ENCODE measurements at regions not wholly inside any gene's neighbourhood (a gene's known extent, or its start where the extent isn't known, plus 50 kb on each side); places are given as distances from the start of the nearest gene placed in this dataset.

GRCh38 chr5:117681431-117682254, 1107.0 kb upstream of the SEMA6A start:
- Mint-ChIP-seq H3K27me3 (no peaks in the 10 kb centered on the region), H3K9me3 (peaks cover 9% of the 10 kb centered on the region), H3K36me3 (ENCODE audit: low read depth) (no peaks in the 10 kb centered on the region), H3K4me1 (no peaks in the 10 kb centered on the region), H3K27ac (no peak overlapping the region), H3K4me3 (no peak overlapping the region)
- ATAC-seq (replicated peaks) = no peak

GRCh38 chr5:117680426-117680825, 1105.8 kb upstream of the SEMA6A start:
- no peak overlapping the region for H3K27ac Mint-ChIP-seq
- no peaks in the 10 kb centered on the region for H3K36me3 Mint-ChIP-seq (ENCODE audit: low read depth)
- H3K27me3 Mint-ChIP-seq = no peaks in the 10 kb centered on the region
- H3K9me3 Mint-ChIP-seq = peaks cover 14% of the 10 kb centered on the region
- no peaks in the 10 kb centered on the region for H3K4me1 Mint-ChIP-seq
- ATAC-seq (replicated peaks) = no peak
- H3K4me3 Mint-ChIP-seq = no peak overlapping the region

- Mint-ChIP-seq H3K4me3 (no peak overlapping the region), H3K9me3 (peaks cover 8% of the 10 kb centered on the region), H3K27ac (no peak overlapping the region), H3K36me3 (ENCODE audit: low read depth) (no peaks in the 10 kb centered on the region), H3K4me1 (no peaks in the 10 kb centered on the region), H3K27me3 (no peaks in the 10 kb centered on the region)
- ATAC-seq (replicated peaks) = no peak
Observed at GRCh38 chr5:117679046-117679445, 1104.4 kb upstream of the SEMA6A start.

GRCh38 chr5:117675646-117676045, 1101.0 kb upstream of the SEMA6A start:
- Mint-ChIP-seq H3K4me1 (no peaks in the 10 kb centered on the region), H3K27me3 (no peaks in the 10 kb centered on the region), H3K4me3 (no peak overlapping the region), H3K36me3 (ENCODE audit: low read depth) (no peaks in the 10 kb centered on the region), H3K9me3 (peaks cover 12% of the 10 kb centered on the region), H3K27ac (no peak overlapping the region)
- ATAC-seq (replicated peaks) = no peak

GRCh38 chr5:117671551-117671950, 1096.9 kb upstream of the SEMA6A start:
- peaks cover 11% of the 10 kb centered on the region for H3K9me3 Mint-ChIP-seq
- no peaks in the 10 kb centered on the region for H3K27me3 Mint-ChIP-seq
- H3K27ac Mint-ChIP-seq = no peak overlapping the region
- no peaks in the 10 kb centered on the region for H3K4me1 Mint-ChIP-seq
- no peak overlapping the region for H3K4me3 Mint-ChIP-seq
- H3K36me3 Mint-ChIP-seq (ENCODE audit: low read depth) = no peaks in the 10 kb centered on the region
- ATAC-seq (replicated peaks) = no peak

GRCh38 chr5:117667105-117667504, 1092.5 kb upstream of the SEMA6A start:
- ATAC-seq (replicated peaks) = no peak
- Mint-ChIP-seq H3K27ac (no peak overlapping the region), H3K4me1 (no peaks in the 10 kb centered on the region), H3K4me3 (no peak overlapping the region), H3K27me3 (no peaks in the 10 kb centered on the region), H3K36me3 (ENCODE audit: low read depth) (no peaks in the 10 kb centered on the region), H3K9me3 (peaks cover 17% of the 10 kb centered on the region)

GRCh38 chr5:117665121-117665520, 1090.5 kb upstream of the SEMA6A start:
- Mint-ChIP-seq H3K9me3 (peaks cover 14% of the 10 kb centered on the region), H3K36me3 (ENCODE audit: low read depth) (no peaks in the 10 kb centered on the region), H3K27ac (no peak overlapping the region), H3K27me3 (no peaks in the 10 kb centered on the region), H3K4me1 (no peaks in the 10 kb centered on the region), H3K4me3 (no peak overlapping the region)
- ATAC-seq (replicated peaks) = no peak

- Mint-ChIP-seq H3K4me1 (no peaks in the 10 kb centered on the region), H3K4me3 (no peak overlapping the region), H3K27me3 (no peaks in the 10 kb centered on the region), H3K27ac (no peak overlapping the region), H3K9me3 (peaks cover 26% of the 10 kb centered on the region), H3K36me3 (ENCODE audit: low read depth) (no peaks in the 10 kb centered on the region)
- ATAC-seq (replicated peaks) = no peak
Observed at GRCh38 chr5:117662361-117662760, 1087.7 kb upstream of the SEMA6A start.

- Mint-ChIP-seq H3K36me3 (ENCODE audit: low read depth) (no peaks in the 10 kb centered on the region), H3K27me3 (no peaks in the 10 kb centered on the region), H3K4me3 (no peak overlapping the region), H3K4me1 (no peaks in the 10 kb centered on the region), H3K9me3 (peaks cover 20% of the 10 kb centered on the region), H3K27ac (no peak overlapping the region)
- no peak for ATAC-seq (replicated peaks)
Observed at GRCh38 chr5:117657541-117657940, 1082.9 kb upstream of the SEMA6A start.

GRCh38 chr5:117652958-117653280, 1078.3 kb upstream of the SEMA6A start:
- H3K36me3 Mint-ChIP-seq (ENCODE audit: low read depth) = no peaks in the 10 kb centered on the region
- H3K9me3 Mint-ChIP-seq = peaks cover 3% of the 10 kb centered on the region
- ATAC-seq (replicated peaks) = no peak
- no peaks in the 10 kb centered on the region for H3K27me3 Mint-ChIP-seq
- H3K4me3 Mint-ChIP-seq = no peak overlapping the region
- H3K4me1 Mint-ChIP-seq = no peaks in the 10 kb centered on the region
- no peak overlapping the region for H3K27ac Mint-ChIP-seq

- no peak overlapping the region for H3K4me3 Mint-ChIP-seq
- no peak overlapping the region for H3K27ac Mint-ChIP-seq
- peaks cover 3% of the 10 kb centered on the region for H3K9me3 Mint-ChIP-seq
- H3K27me3 Mint-ChIP-seq = no peaks in the 10 kb centered on the region
- no peak for ATAC-seq (replicated peaks)
- no peaks in the 10 kb centered on the region for H3K36me3 Mint-ChIP-seq (ENCODE audit: low read depth)
- no peaks in the 10 kb centered on the region for H3K4me1 Mint-ChIP-seq
Observed at GRCh38 chr5:117652036-117652957, 1077.7 kb upstream of the SEMA6A start.

- Mint-ChIP-seq H3K4me1 (no peaks in the 10 kb centered on the region), H3K36me3 (ENCODE audit: low read depth) (no peaks in the 10 kb centered on the region)
- ATAC-seq (replicated peaks) = no peak
Observed at GRCh38 chr5:117649821-117650220, 1075.2 kb upstream of the SEMA6A start.

GRCh38 chr5:117645400-117645799, 1070.8 kb upstream of the SEMA6A start:
- no peaks in the 10 kb centered on the region for H3K36me3 Mint-ChIP-seq (ENCODE audit: low read depth)
- no peaks in the 10 kb centered on the region for H3K4me1 Mint-ChIP-seq
- ATAC-seq (replicated peaks) = no peak
- peaks cover 3% of the 10 kb centered on the region for H3K9me3 Mint-ChIP-seq
- no peak overlapping the region for H3K27ac Mint-ChIP-seq
- H3K27me3 Mint-ChIP-seq = no peaks in the 10 kb centered on the region
- H3K4me3 Mint-ChIP-seq = no peak overlapping the region

More at GRCh38 chr5:117649821-117650220, 1075.2 kb upstream of the SEMA6A start:
- H3K4me3 Mint-ChIP-seq = no peak overlapping the region
- no peak overlapping the region for H3K27ac Mint-ChIP-seq
- no peaks in the 10 kb centered on the region for H3K9me3 Mint-ChIP-seq
- no peaks in the 10 kb centered on the region for H3K27me3 Mint-ChIP-seq

GRCh38 chr5:117638581-117638980, 1064.0 kb upstream of the SEMA6A start:
- no peaks in the 10 kb centered on the region for H3K27me3 Mint-ChIP-seq
- no peak overlapping the region for H3K4me3 Mint-ChIP-seq
- no peaks in the 10 kb centered on the region for H3K36me3 Mint-ChIP-seq (ENCODE audit: low read depth)
- no peak for ATAC-seq (replicated peaks)
- peaks cover 12% of the 10 kb centered on the region for H3K9me3 Mint-ChIP-seq
- no peak overlapping the region for H3K27ac Mint-ChIP-seq
- H3K4me1 Mint-ChIP-seq = no peaks in the 10 kb centered on the region

- ATAC-seq (replicated peaks) = no peak
- Mint-ChIP-seq H3K27ac (no peak overlapping the region), H3K4me3 (no peak overlapping the region), H3K4me1 (no peaks in the 10 kb centered on the region), H3K27me3 (no peaks in the 10 kb centered on the region), H3K9me3 (peaks cover 25% of the 10 kb centered on the region), H3K36me3 (ENCODE audit: low read depth) (no peaks in the 10 kb centered on the region)
Observed at GRCh38 chr5:117633093-117633492, 1058.5 kb upstream of the SEMA6A start.
